GM12878 (cell line): ENCODE measurements at regions not wholly inside any gene's neighbourhood (a gene's known extent, or its start where the extent isn't known, plus 50 kb on each side); places are given as distances from the start of the nearest gene placed in this dataset.

Experiments used
- ATAC-seq: fragments of 200-7000 bp; cut with Tn5 transposase; 3 replicates; pipeline ENCODE4 v1.9.1; 2020; ENCODE audit warnings: mild to moderate bottlenecking, moderate library complexity
- BruUV-seq: library from RNA; stranded (reverse); fragments of 400-500 nt; replicated peaks from 2 replicates; lab custom pipeline; 2021; lab: Mats Ljungman, UMichigan
- CTCF ChIA-PET: fragments of 300-600 bp; sonication (Branson Sonifier 250); formaldehyde crosslinking; extraction: SDS; loops from one replicate; lab custom pipeline; 2021; ENCODE audit warnings: inconsistent platforms; lab: Yijun Ruan, JAX
- POLR2A ChIA-PET: fragments of 350-600 bp; formaldehyde crosslinking; extraction: SDS; loops from one replicate; lab custom pipeline; 2021; ENCODE audit warnings: inconsistent platforms; lab: Charles Lee
- RAD21 ChIA-PET: fragments of 300-600 bp; sonication (Branson Sonifier 250); formaldehyde crosslinking; loops from one replicate; lab custom pipeline; 2023; ENCODE audit warnings: antibody characterized with exemption; ENCODE audit not compliant: unreplicated experiment; lab: Charles Lee
- SMC1A ChIA-PET: fragments of 300-600 bp; sonication (Branson Sonifier 250); formaldehyde crosslinking; loops from one replicate; lab custom pipeline; 2023; ENCODE audit not compliant: unreplicated experiment, uncharacterized antibody; lab: Charles Lee
- DNase-seq: peaks from one replicate; pipeline ENCODE4 v3.0.0-alpha.2; 2011; ENCODE audit warnings: low read depth, low spot score
- FAIRE-seq: peaks from 3 replicates; lab custom pipeline; 2011; peaks lifted over from hg19 to GRCh38; lab: Jason Lieb, UNC
- H2AFZ ChIP-seq: 2 replicates; pipeline ENCODE4 v1.6.0; 2011; ENCODE audit warnings: low read depth, low read length, control low read depth; ENCODE audit not compliant: control insufficient read depth
- H3K27ac ChIP-seq: 2 replicates; pipeline ENCODE4 v1.5.1; 2011; ENCODE audit warnings: control low read depth; ENCODE audit not compliant: control insufficient read depth, insufficient read depth
- H3K27me3 ChIP-seq, 2 experiments: replicated peaks in 1 of 2; 2 replicates each; pipeline versions ENCODE4 v1.6.0 to v1.6.1; 2011; ENCODE audit warnings: low read length in 1 of 2; ENCODE audit not compliant: control insufficient read depth in 2 of 2, insufficient read depth in 2 of 2
- H3K36me3 ChIP-seq, 2 experiments: 2 replicates each; pipeline ENCODE4 v1.5.1; 2011; ENCODE audit warnings: low read length in 1 of 2; ENCODE audit not compliant: control insufficient read depth in 2 of 2, insufficient read depth in 2 of 2
- H3K4me1 ChIP-seq: 2 replicates; pipeline ENCODE4 v1.6.1; 2011; ENCODE audit warnings: mild to moderate bottlenecking, low read length, moderate library complexity, mixed read lengths; ENCODE audit not compliant: control insufficient read depth, insufficient read depth
- H3K4me2 ChIP-seq: 2 replicates; pipeline ENCODE4 v1.6.0; 2011; ENCODE audit warnings: control low read depth; ENCODE audit not compliant: control insufficient read depth, insufficient read depth
- H3K4me3 ChIP-seq: fragments of 200-600 bp; sonication (generic); 2 replicates; pipeline ENCODE4 v1.5.1; 2016
- H3K79me2 ChIP-seq: 2 replicates; pipeline ENCODE4 v1.6.0; 2011; ENCODE audit warnings: low read length; ENCODE audit not compliant: control insufficient read depth, insufficient read depth
- H3K9ac ChIP-seq: 2 replicates; pipeline ENCODE4 v1.8.0; 2011; ENCODE audit warnings: low read length, control low read depth, mixed read lengths; ENCODE audit not compliant: control insufficient read depth, insufficient read depth
- H3K9me3 ChIP-seq: replicated peaks from 3 replicates; pipeline ENCODE4 v1.5.1; 2011; ENCODE audit warnings: mild to moderate bottlenecking, low read length; ENCODE audit not compliant: control insufficient read depth, insufficient read depth
- H4K20me1 ChIP-seq: 2 replicates; pipeline ENCODE4 v1.6.0; 2011; ENCODE audit not compliant: control insufficient read depth, insufficient read depth
- CEBPB ChIP-seq, 2 experiments: fragments of 150-350 bp in 1 of 2; IDR thresholded peaks; 2 replicates each; pipeline ENCODE4 v1.6.1; 2012 to 2014; ENCODE audit warnings: low read depth in 2 of 2, low read length in 2 of 2, borderline replicate concordance in 1 of 2, inconsistent platforms in 1 of 2
- CREB1 ChIP-seq: IDR thresholded peaks from 2 replicates; pipeline ENCODE4 v1.6.1; 2012; ENCODE audit warnings: low read depth, mild to moderate bottlenecking, inconsistent platforms
- EZH2 ChIP-seq: IDR thresholded peaks from 2 replicates; pipeline ENCODE4 v1.6.1; 2012; ENCODE audit warnings: low read depth, mild to moderate bottlenecking, control low read depth, inconsistent platforms, low read length, borderline replicate concordance; ENCODE audit not compliant: control insufficient read depth
- GABPA ChIP-seq: IDR thresholded peaks from 2 replicates; pipeline ENCODE4 v1.6.1; 2014; ENCODE audit warnings: antibody characterized with exemption, low read depth, mild to moderate bottlenecking, inconsistent platforms
- IRF5 ChIP-seq: fragments of 450-650 bp; IDR thresholded peaks from 2 replicates; pipeline ENCODE4 v1.6.1; 2017; ENCODE audit warnings: borderline replicate concordance
- KAT2A ChIP-seq: conservative IDR thresholded peaks from 2 replicates; pipeline ENCODE4 v1.6.1; 2011; ENCODE audit warnings: low read depth, low read length; ENCODE audit not compliant: control insufficient read depth
- MTA3 ChIP-seq: IDR thresholded peaks from 2 replicates; pipeline ENCODE4 v1.6.1; 2012; ENCODE audit warnings: low read length, inconsistent platforms, borderline replicate concordance
- RELA ChIP-seq: fragments of 450-650 bp; IDR thresholded peaks from 2 replicates; pipeline ENCODE4 v1.8.0; 2014; ENCODE audit warnings: borderline replicate concordance; ENCODE audit not compliant: partially characterized antibody
- REST ChIP-seq: IDR thresholded peaks from 2 replicates; pipeline ENCODE4 v1.6.1; 2012; ENCODE audit warnings: mild to moderate bottlenecking, low read depth, low read length
- SIX5 ChIP-seq: IDR thresholded peaks from 2 replicates; pipeline ENCODE4 v1.6.1; 2011; ENCODE audit warnings: mild to moderate bottlenecking, low read depth, low read length, moderate library complexity; ENCODE audit not compliant: severe bottlenecking
- SMAD5 ChIP-seq: IDR thresholded peaks from 2 replicates; pipeline ENCODE4 v1.6.1; 2016; ENCODE audit warnings: antibody characterized with exemption, low read depth
- ZBTB40 ChIP-seq: fragments of 450-650 bp; IDR thresholded peaks from 2 replicates; pipeline ENCODE4 v1.6.1; 2016; ENCODE audit warnings: mild to moderate bottlenecking, moderate library complexity, borderline replicate concordance
- ZNF24 ChIP-seq: fragments of 450-650 bp; IDR thresholded peaks from 2 replicates; pipeline ENCODE4 v1.6.1; 2017; ENCODE audit warnings: antibody characterized with exemption, mild to moderate bottlenecking
- WGBS: methylation state at CpG from one replicate; pipeline ENCODE4 v1.1.6; 2016; ENCODE audit warnings: low lambda C conversion rate; ENCODE audit not compliant: insufficient replicate concordance, insufficient coverage; ENCODE audit errors: missing lambda C conversion rate; 5-methylcytosine and 5-hydroxymethylcytosine counted together
- in situ Hi-C: fragments of 300-500 bp; cut with MboI; formaldehyde crosslinking; loops from 9 replicates; pipeline ENCODE4 v1.14.3; 2018; ENCODE audit warnings: mixed read lengths
- intact Hi-C: fragments of 100-400 bp; cut with micrococcal nuclease; formaldehyde crosslinking; loops from one replicate; pipeline ENCODE4 v1.14.2; 2022; ENCODE audit not compliant: unreplicated experiment

GRCh38 chr19:46550684-46551083 is 50.4 kb upstream of the CALM3 start:
- no peaks in the 10 kb centered on the region for H3K79me2 ChIP-seq
- no peak for TF ChIP-seq RELA
- TF ChIP-seq GABPA = no peak
- TF ChIP-seq CEBPB (IDR thresholded peaks at IDR 0.05; ENCODE audit: borderline replicate concordance in 1 of 2, low read depth in 2 of 2, low read length in 2 of 2) = no peak
- TF ChIP-seq ZNF24 = no peak
- no peak for TF ChIP-seq ZBTB40
- no peak for TF ChIP-seq SMAD5
- no peak for TF ChIP-seq IRF5
- no peak for TF ChIP-seq MTA3
- no peak for TF ChIP-seq REST
- no peak for TF ChIP-seq EZH2
- no peak for TF ChIP-seq KAT2A
- no peak for TF ChIP-seq SIX5
- TF ChIP-seq CREB1 = no peak
- TF ChIP-seq, all 136 proteins: peak for 0
- ChIA-PET CTCF (interaction anchor here (1.1 to 3.1 kb wide), 3 partner anchors 13 to 149 kb away, joined by 3 to 12 read pairs (median 6); no protein-coding TSS in a partner anchor), SMC1A (interaction anchor here (0.6 to 0.9 kb wide), 2 partner anchors 32 to 146 kb away, joined by 3 read pairs; no protein-coding TSS in a partner anchor), POLR2A (no interaction called here), RAD21 (no interaction called here)
- H2AFZ ChIP-seq = no peak overlapping the region
- H3K27me3 ChIP-seq = no peaks in the 10 kb centered on the region
- intact Hi-C loops = no loop called here
- no peak for DNase-seq
- H3K27ac ChIP-seq = no peak overlapping the region
- H4K20me1 ChIP-seq = no peaks in the 10 kb centered on the region
- no peaks in the 10 kb centered on the region for H3K36me3 ChIP-seq
- H3K9me3 ChIP-seq = peaks cover 2% of the 10 kb centered on the region; the same call in 2 of the 3 replicates
- H3K4me2 ChIP-seq = no peak overlapping the region
- in situ Hi-C loops = no loop called here
- WGBS = 0% methylated on average over 1 of the region's 1 CpG
- no peaks in the 10 kb centered on the region for H3K4me1 ChIP-seq
- no peak for FAIRE-seq
- no peak for ATAC-seq
- no TSS peak for BruUV-seq
- H3K4me3 ChIP-seq = no peak overlapping the region
- H3K9ac ChIP-seq = no peak overlapping the region
